GM21390 (cell line): ENCODE measurements at regions not wholly inside any gene's neighbourhood (a gene's known extent, or its start where the extent isn't known, plus 50 kb on each side); places are given as distances from the start of the nearest gene placed in this dataset.
A peak's percentile ranks its signal among the peaks of the same experiment; 100 is the strongest.
"Not testable (repeated sequence)": the region's sequence is repeated elsewhere in the genome, so short reads cannot be mapped to it uniquely, and the experiment has no call there.

Experiments
- ATAC-seq: cut with Tn5 transposase; IDR thresholded peaks from one replicate; pipeline ENCODE4 v1.9.1; 2021; ENCODE audit not compliant: unreplicated experiment

DNA sequence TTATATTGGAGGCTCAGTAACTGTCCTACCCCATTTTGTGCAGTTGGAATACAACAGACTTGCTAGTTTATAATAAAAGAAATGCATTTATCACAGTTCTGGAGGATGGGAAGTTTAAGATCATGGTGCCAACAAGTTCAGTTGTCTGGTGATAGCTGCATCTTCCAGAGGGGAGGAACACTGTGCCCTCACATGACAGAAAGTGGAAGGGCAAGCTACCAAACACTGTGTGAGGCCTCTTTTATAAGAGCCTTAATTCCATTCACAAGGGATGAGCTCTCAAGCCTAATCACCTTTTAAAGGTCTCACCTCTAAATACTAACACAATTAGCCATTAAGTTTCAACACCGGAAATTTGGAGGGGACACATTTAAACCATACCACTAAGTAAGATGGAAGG is 1073.9 kb downstream of the PLOD2 start:
- ATAC-seq: no peak

DNA sequence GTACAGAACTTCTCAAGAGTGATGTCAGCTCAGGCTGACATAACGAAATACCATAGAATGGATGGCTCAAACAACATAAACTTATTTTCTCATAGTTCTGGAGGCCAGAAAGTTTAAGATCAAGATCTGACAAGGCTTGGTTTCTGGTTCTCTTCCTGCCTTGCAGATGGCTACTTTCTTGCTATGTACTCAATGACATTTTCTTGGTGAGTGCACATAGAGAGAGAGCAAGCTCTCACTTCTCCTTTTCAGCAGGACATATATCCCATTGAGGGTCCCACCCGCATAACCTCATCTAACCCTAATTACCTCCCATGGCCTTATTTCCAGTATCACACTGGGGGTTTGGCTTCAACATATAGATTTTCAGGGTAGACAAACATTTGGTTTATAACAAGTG is 1072.1 kb downstream of the PLOD2 start:
- no peak for ATAC-seq

GRCh38 chr3:145089337-145089736 is 1071.6 kb downstream of the PLOD2 start:
- ATAC-seq: no peak

GRCh38 chr3:145094355-145094941 is 1066.5 kb downstream of the PLOD2 start:
- ATAC-seq: peak; percentile 95

DNA sequence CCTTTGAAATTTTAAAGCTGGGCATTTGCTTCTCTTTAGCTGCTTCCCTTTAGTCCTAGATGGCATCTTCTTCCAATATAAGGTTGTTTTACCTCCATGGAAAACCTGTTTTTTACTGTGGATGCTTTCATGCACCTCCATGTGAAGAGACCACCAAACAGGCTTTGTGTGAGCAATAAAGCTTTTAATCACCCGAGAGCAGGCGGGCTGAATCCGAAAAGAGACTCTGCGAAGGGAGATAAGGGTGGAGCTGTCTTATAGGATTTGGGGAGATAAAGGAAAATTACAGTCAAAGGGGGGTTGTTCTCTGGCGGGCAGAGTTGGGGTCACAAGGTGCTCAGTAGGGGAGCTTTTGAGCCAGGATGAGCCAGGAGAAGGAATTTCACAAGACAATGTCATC is 1049.8 kb downstream of the PLOD2 start:
- not testable (repeated sequence) for ATAC-seq

DNA sequence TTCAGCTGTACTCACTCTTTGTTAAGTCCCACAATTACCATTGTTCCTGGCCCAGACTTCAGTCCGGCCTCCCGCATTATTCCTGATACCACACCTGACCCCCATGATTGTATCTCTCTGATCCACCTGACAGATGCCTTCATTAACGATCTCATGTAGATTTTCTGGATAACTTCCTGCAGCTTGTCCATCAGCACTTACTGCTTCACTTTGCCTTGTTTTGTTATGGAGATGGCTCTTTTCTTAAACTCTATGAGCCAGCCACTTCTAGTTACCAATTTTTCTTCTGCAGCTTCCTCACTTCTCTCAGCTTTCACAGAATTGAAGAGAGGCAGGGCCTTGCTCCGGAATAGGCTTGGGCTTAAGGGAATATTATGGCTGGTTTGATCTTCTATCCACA is 1044.2 kb downstream of the PLOD2 start:
- no peak for ATAC-seq

DNA sequence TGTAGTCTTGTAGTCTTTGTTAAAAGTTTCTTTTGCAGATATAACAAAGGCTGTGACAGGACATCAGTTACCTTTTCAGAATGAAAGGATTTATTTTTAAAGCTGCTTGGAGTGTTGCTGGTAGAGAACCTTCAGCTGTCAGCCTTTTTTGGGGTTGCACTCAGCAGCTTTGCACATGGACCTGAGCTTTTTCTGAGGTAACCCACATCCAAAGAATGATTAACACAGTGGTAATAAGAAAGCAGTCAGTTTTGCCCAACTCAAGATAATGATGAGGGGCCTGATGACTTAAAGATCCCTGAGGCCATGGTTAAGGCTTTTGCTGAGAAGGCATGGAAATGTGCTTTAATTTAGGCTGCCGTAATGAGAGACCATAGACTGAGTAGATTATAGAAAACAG is 1042.7 kb downstream of the PLOD2 start:
- ATAC-seq: no peak

GRCh38 chr3:145124900-145125678 is 1035.9 kb downstream of the PLOD2 start:
- ATAC-seq: no peak

- ATAC-seq: no peak
Measured at GRCh38 chr3:145133281-145133680, 1027.7 kb downstream of the PLOD2 start.

- no peak for ATAC-seq
Measured at GRCh38 chr3:145134738-145135137, 1026.2 kb downstream of the PLOD2 start.

GRCh38 chr3:145144361-145144760 is 1016.6 kb downstream of the PLOD2 start:
- no peak for ATAC-seq

GRCh38 chr3:145145461-145145860 is 1015.5 kb downstream of the PLOD2 start:
- ATAC-seq: no peak

GRCh38 chr3:145159640-145160039 is 1001.3 kb downstream of the PLOD2 start:
- ATAC-seq: no peak

GRCh38 chr3:145170121-145170520 is 990.9 kb downstream of the PLOD2 start:
- ATAC-seq: no peak

GRCh38 chr3:145175626-145176025 is 985.4 kb downstream of the PLOD2 start:
- no peak for ATAC-seq

DNA sequence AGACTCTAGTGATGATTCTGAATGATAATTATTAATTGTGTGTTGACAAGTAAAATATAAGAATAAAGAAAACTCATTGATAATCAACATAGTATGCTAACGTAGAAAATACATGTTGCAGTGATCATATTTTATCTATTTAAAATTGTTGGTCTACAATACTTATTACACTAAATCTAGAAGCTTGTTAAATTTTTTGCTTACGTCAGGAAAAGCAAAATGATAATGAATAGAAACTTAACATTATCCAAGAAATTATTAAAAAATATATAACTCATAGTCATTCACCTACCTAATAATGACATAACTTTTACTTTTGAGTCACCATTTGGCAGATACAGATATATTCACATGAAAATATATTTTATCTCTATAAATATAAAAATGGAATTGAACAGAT is 984.1 kb downstream of the PLOD2 start:
- ATAC-seq: no peak

- no peak for ATAC-seq
Measured at GRCh38 chr3:145177828-145178227, 983.2 kb downstream of the PLOD2 start.

- ATAC-seq: no peak
Measured at GRCh38 chr3:145182196-145182911, 978.6 kb downstream of the PLOD2 start.

- ATAC-seq: no peak
Measured at GRCh38 chr3:145183261-145183660, 977.7 kb downstream of the PLOD2 start.

GRCh38 chr3:145188079-145188770 is 972.8 kb downstream of the PLOD2 start:
- no peak for ATAC-seq

DNA sequence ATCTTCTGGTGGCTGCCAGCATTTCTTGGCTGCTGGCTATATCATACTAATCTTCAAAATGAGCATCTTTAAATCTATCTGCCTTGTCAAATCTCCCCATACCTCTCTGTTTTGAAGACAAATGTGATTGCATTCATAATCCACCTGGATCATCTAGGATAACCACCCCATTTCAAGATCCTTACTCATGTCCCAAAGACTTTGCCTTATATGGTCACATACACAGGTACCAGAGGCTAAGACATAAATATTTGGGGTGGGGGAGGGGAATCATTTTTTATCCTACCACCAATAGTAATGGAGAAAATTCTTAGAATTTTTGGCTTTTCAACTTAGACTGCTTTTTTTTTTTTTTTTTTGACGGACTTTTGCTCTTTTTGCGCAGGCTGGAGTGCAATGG is 970.8 kb downstream of the PLOD2 start:
- no peak for ATAC-seq

DNA sequence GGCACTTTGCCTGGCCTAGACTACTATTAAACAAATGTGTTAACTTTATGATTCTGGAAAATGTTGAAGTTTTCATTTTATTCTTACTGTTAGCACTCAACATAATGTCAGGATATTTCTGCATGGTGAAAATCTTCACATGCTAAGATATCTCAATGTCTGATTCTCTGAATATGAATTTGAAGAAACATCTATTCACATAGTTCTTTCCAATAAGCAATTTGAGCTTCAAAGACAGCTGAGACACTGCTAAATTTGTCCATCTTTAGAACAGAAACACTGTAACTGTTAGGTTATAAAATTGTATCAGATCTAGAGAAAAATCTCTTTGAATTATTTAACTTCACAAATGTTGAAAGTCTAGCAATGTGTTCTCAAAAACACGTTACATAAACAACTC is 970.2 kb downstream of the PLOD2 start:
- ATAC-seq: no peak
